CD4-positive, alpha-beta T cell treated with Interleukin-2 at 100 ng/mL for 4 hours (primary cell): ENCODE measurements at regions not wholly inside any gene's neighbourhood (a gene's known extent, or its start where the extent isn't known, plus 50 kb on each side); places are given as distances from the start of the nearest gene placed in this dataset.
"Not testable (repeated sequence)": the region's sequence is repeated elsewhere in the genome, so short reads cannot be mapped to it uniquely, and the experiment has no call there.

Experiments used
- DNase-seq: peaks from one replicate; pipeline ENCODE4 v3.0.0-alpha.2; 2020; ENCODE audit warnings: low spot score

GRCh38 chr13:62779161-62779560 lies 1363.5 kb upstream of the PCDH20 start:
- DNase-seq, result no peak

DNA sequence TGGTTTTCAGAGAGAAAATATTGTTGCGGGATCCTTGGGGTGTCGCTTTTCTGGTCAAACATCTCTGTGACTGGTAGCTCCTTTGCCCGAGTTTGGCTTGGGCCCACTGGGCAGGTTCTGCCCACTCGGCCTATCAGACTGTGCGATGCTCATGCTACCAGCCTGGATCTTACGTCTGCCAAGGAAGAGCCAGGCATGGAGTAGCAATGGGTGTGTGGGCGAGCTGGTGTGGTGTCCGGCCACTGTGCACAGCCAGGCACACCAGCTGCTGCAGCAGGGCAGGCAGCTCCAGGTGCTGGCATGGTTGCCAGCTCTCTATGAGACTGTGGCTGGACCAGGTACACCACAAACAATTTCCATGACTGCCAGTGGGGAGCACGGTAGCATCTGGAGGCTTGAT lies 1351.8 kb upstream of the PCDH20 start:
- DNase-seq, result no peak

GRCh38 chr13:62760724-62761123 lies 1345.1 kb upstream of the PCDH20 start:
- DNase-seq, result no peak

- no peak for DNase-seq
Observed at GRCh38 chr13:62747629-62748028, 1332.0 kb upstream of the PCDH20 start.

- DNase-seq, result no peak
Observed at GRCh38 chr13:62747152-62747551, 1331.5 kb upstream of the PCDH20 start.

- not testable (repeated sequence) for DNase-seq
Observed at GRCh38 chr13:62729746-62730145, 1314.1 kb upstream of the PCDH20 start.

GRCh38 chr13:62721893-62722292 lies 1306.2 kb upstream of the PCDH20 start:
- DNase-seq, result no peak

DNA sequence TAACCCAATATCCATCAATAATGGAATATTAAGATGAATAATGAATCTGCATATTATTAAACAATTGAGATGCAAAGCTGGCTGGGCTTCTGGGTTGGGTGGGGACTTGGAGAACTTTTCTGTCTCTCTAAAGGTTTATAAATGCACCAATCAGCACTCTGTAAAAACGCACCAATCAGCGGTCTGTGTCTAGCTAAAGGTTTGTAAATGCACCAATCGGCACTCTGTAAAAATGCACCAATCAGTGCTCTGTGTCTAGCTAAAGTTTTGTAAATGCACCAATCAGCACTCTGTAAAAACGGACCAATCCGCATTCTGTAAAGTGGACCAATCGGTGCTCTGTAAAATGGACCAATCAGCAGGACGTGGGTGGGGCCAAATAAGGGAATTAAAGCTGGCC lies 1296.3 kb upstream of the PCDH20 start:
- not testable (repeated sequence) for DNase-seq

GRCh38 chr13:62710787-62711186 lies 1295.1 kb upstream of the PCDH20 start:
- no peak for DNase-seq

- no peak for DNase-seq
Observed at GRCh38 chr13:62706048-62706447, 1290.4 kb upstream of the PCDH20 start.

DNA sequence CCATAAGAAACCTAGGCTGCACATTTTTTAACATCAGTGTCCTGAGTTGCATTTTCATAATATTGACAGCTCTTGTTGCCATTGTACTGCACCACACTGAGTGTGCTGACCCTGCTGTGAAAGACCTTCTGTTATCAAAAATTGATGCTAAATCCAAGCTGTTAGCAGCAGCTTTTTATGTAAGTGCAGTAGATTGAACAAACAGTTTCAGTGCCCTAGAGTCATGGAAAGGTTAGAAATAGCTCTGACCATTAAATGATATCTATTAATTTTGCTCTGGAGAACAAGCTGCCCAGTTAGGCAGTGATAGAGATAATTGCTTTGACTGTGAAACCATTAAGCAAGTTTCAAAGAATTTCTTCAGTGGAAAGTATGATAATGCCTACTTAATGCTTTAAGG lies 1289.2 kb upstream of the PCDH20 start:
- DNase-seq, result no peak

- no peak for DNase-seq
Observed at GRCh38 chr13:62702502-62702901, 1286.9 kb upstream of the PCDH20 start.

DNA sequence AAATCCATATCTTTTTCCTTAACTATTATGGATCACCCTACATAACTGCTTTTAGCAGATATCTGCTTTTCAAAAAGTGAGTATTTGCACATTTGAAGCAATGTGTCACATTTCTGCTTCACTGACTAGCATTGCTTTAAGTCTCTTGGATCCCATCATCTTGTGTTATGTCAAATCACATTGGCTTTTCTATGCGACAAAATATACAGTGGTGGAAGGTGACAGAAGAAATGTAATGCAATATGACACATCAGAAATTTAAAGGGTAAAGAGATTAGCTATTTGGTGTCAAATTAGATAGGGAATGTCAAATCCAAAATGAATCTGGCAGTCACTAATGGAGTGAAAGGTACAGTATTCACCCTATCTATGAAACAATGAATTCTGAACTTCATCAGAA lies 1282.1 kb upstream of the PCDH20 start:
- DNase-seq, result no peak

GRCh38 chr13:62696490-62696889 lies 1280.8 kb upstream of the PCDH20 start:
- no peak for DNase-seq

DNA sequence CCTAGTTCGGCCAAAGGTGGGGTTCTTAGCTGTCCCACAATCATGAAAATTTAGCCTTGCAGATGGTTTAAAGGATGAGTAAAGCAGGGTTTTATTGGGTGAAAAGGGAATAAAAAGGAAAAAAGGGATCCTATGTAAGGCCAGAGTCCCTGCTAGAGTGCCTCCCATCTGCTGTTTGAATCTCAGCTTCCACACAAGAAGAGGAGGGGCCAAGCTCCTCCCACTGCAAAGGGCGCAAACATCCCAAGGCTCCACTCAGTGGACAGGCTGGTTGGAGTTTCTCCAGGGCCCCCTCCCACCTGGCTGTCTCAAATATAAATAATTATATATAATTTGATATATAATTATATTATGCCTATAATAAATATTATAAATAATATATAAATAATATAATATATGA lies 1272.1 kb upstream of the PCDH20 start:
- DNase-seq, result no peak

- DNase-seq, result no peak
Observed at GRCh38 chr13:62684359-62684758, 1268.7 kb upstream of the PCDH20 start.

GRCh38 chr13:62682788-62683187 lies 1267.1 kb upstream of the PCDH20 start:
- DNase-seq, result no peak

- no peak for DNase-seq
Observed at GRCh38 chr13:62678039-62678438, 1262.4 kb upstream of the PCDH20 start.

GRCh38 chr13:62663767-62664166 lies 1248.1 kb upstream of the PCDH20 start:
- no peak for DNase-seq

- DNase-seq, result no peak
Observed at GRCh38 chr13:62659365-62659764, 1243.7 kb upstream of the PCDH20 start.

- no peak for DNase-seq
Observed at GRCh38 chr13:62653371-62653770, 1237.7 kb upstream of the PCDH20 start.

GRCh38 chr13:62643799-62644524 lies 1228.3 kb upstream of the PCDH20 start:
- no peak for DNase-seq

GRCh38 chr13:62643007-62643483 lies 1227.4 kb upstream of the PCDH20 start:
- DNase-seq, result no peak

- no peak for DNase-seq
Observed at GRCh38 chr13:62635161-62635560, 1219.5 kb upstream of the PCDH20 start.
